GM19397 (cell line): ENCODE measurements at regions not wholly inside any gene's neighbourhood (a gene's known extent, or its start where the extent isn't known, plus 50 kb on each side); places are given as distances from the start of the nearest gene placed in this dataset.

Source experiments
- ATAC-seq: cut with Tn5 transposase; IDR thresholded peaks from one replicate; pipeline ENCODE4 v1.9.1; 2021; ENCODE audit warnings: mild to moderate bottlenecking, moderate library complexity; ENCODE audit not compliant: unreplicated experiment

- no peak for ATAC-seq
Observed at GRCh38 chr14:71525663-71526221, 406.5 kb upstream of the RGS6 start.

GRCh38 chr14:71526388-71526787 is 405.8 kb upstream of the RGS6 start:
- ATAC-seq = no peak

- no peak for ATAC-seq
Observed at GRCh38 chr14:71527838-71528237, 404.4 kb upstream of the RGS6 start.

- ATAC-seq = no peak
Observed at GRCh38 chr14:71529848-71530247, 402.4 kb upstream of the RGS6 start.

GRCh38 chr14:71532344-71532743 is 399.9 kb upstream of the RGS6 start:
- ATAC-seq = no peak

- no peak for ATAC-seq
Observed at GRCh38 chr14:71532790-71533189, 399.4 kb upstream of the RGS6 start.

- no peak for ATAC-seq
Observed at GRCh38 chr14:71533390-71533789, 398.8 kb upstream of the RGS6 start.

GRCh38 chr14:71533800-71534199 is 398.4 kb upstream of the RGS6 start:
- no peak for ATAC-seq

GRCh38 chr14:71534506-71534905 is 397.7 kb upstream of the RGS6 start:
- no peak for ATAC-seq

- ATAC-seq = no peak
Observed at GRCh38 chr14:71536015-71536740, 396.1 kb upstream of the RGS6 start.

GRCh38 chr14:71536927-71537772 is 395.1 kb upstream of the RGS6 start:
- ATAC-seq = no peak

GRCh38 chr14:71538288-71538687 is 393.9 kb upstream of the RGS6 start:
- no peak for ATAC-seq

GRCh38 chr14:71538938-71539649 is 393.1 kb upstream of the RGS6 start:
- no peak for ATAC-seq

GRCh38 chr14:71539650-71540285 is 392.5 kb upstream of the RGS6 start:
- no peak for ATAC-seq

- ATAC-seq = no peak
Observed at GRCh38 chr14:71541271-71541670, 391.0 kb upstream of the RGS6 start.

- ATAC-seq = no peak
Observed at GRCh38 chr14:71541973-71542690, 390.1 kb upstream of the RGS6 start.

GRCh38 chr14:71549421-71550050 is 382.7 kb upstream of the RGS6 start:
- no peak for ATAC-seq

- no peak for ATAC-seq
Observed at GRCh38 chr14:71550367-71550766, 381.9 kb upstream of the RGS6 start.

- no peak for ATAC-seq
Observed at GRCh38 chr14:71551291-71551950, 380.8 kb upstream of the RGS6 start.
